Activated CD8-positive, alpha-beta T cell treated with anti-CD3 and anti-CD28 coated beads, Interleukin-2, amount 10 ng/mL, durations not matched to agents 7 days and 5 days (primary cell): ENCODE measurements at regions not wholly inside any gene's neighbourhood (a gene's known extent, or its start where the extent isn't known, plus 50 kb on each side); places are given as distances from the start of the nearest gene placed in this dataset.
"Not testable (repeated sequence)": the region's sequence is repeated elsewhere in the genome, so short reads cannot be mapped to it uniquely, and the experiment has no call there.

Experiments used
- ATAC-seq: fragments of 150-1000 bp; cut with Tn5 transposase; one replicate; pipeline ENCODE4 v1.10.0; 2021; ENCODE audit warnings: moderate library complexity
- CTCF ChIA-PET: fragments of 350-600 bp; sonication (Branson Sonifier 250); formaldehyde crosslinking; loops from one replicate; lab custom pipeline; 2021; ENCODE audit warnings: antibody characterized with exemption; lab: Charles Lee
- POLR2A ChIA-PET: fragments of 350-600 bp; sonication (Branson Sonifier 250); formaldehyde crosslinking; loops from one replicate; lab custom pipeline; 2021; ENCODE audit warnings: antibody characterized with exemption; lab: Charles Lee
- DNase-seq: peaks from one replicate; pipeline ENCODE4 v3.0.0-alpha.2; 2020
- H3K27ac Mint-ChIP-seq: one replicate; pipeline ENCODE4 v1.8.0; 2021; ENCODE audit warnings: mild to moderate bottlenecking, mixed read lengths
- H3K27me3 Mint-ChIP-seq: one replicate; pipeline ENCODE4 v1.8.0; 2021; ENCODE audit warnings: low read depth, mixed read lengths
- H3K36me3 Mint-ChIP-seq: one replicate; pipeline ENCODE4 v1.8.0; 2021; ENCODE audit warnings: low read depth, mixed read lengths
- H3K4me1 Mint-ChIP-seq: one replicate; pipeline ENCODE4 v1.8.0; 2021; ENCODE audit warnings: low read depth, mixed read lengths
- H3K4me3 Mint-ChIP-seq: one replicate; pipeline ENCODE4 v1.8.0; 2021; ENCODE audit warnings: mild to moderate bottlenecking, mixed read lengths
- H3K9me3 Mint-ChIP-seq: one replicate; pipeline ENCODE4 v1.8.0; 2022; ENCODE audit warnings: mixed read lengths; ENCODE audit not compliant: insufficient read depth

- Mint-ChIP-seq H3K4me3 (no peak overlapping the region), H3K27me3 (no peaks in the 10 kb centered on the region), H3K36me3 (no peaks in the 10 kb centered on the region), H3K9me3 (peaks cover 8% of the 10 kb centered on the region), H3K4me1 (no peaks in the 10 kb centered on the region), H3K27ac (no peak overlapping the region)
- POLR2A ChIA-PET: no interaction called here
- CTCF ChIA-PET: no interaction called here
- DNase-seq (no peak), ATAC-seq (no peak)
Observed at GRCh38 chr2:21837168-21837960, 713.6 kb downstream of the TDRD15 start.

GRCh38 chr2:21841341-21841740 lies 717.6 kb downstream of the TDRD15 start:
- Mint-ChIP-seq H3K27ac (no peak overlapping the region), H3K4me3 (no peak overlapping the region), H3K9me3 (peaks cover 8% of the 10 kb centered on the region), H3K4me1 (no peaks in the 10 kb centered on the region), H3K36me3 (no peaks in the 10 kb centered on the region), H3K27me3 (no peaks in the 10 kb centered on the region)
- POLR2A ChIA-PET: no interaction called here
- DNase-seq: no peak
- CTCF ChIA-PET: no interaction called here
- no peak for ATAC-seq

GRCh38 chr2:21850367-21850766 lies 726.6 kb downstream of the TDRD15 start:
- POLR2A ChIA-PET: interaction anchor here (0.8 kb wide), 1 partner anchor 72 kb away, joined by 3 read pairs; no protein-coding TSS in a partner anchor
- DNase-seq, H3K9me3 Mint-ChIP-seq, H3K27me3 Mint-ChIP-seq, H3K4me1 Mint-ChIP-seq, CTCF ChIA-PET, H3K4me3 Mint-ChIP-seq, H3K36me3 Mint-ChIP-seq, ATAC-seq, H3K27ac Mint-ChIP-seq: not testable (repeated sequence)

- DNase-seq: no peak
- H3K9me3 Mint-ChIP-seq: peaks cover 13% of the 10 kb centered on the region
- H3K4me3 Mint-ChIP-seq: no peak overlapping the region
- ChIA-PET POLR2A (no interaction called here), CTCF (no interaction called here)
- no peaks in the 10 kb centered on the region for H3K36me3 Mint-ChIP-seq
- no peaks in the 10 kb centered on the region for H3K27me3 Mint-ChIP-seq
- H3K27ac Mint-ChIP-seq: no peak overlapping the region
- H3K4me1 Mint-ChIP-seq: no peaks in the 10 kb centered on the region
- ATAC-seq: no peak
Observed at GRCh38 chr2:21854938-21855337, 731.2 kb downstream of the TDRD15 start.

GRCh38 chr2:21856708-21857107 lies 732.9 kb downstream of the TDRD15 start:
- no peak for DNase-seq
- Mint-ChIP-seq H3K4me3 (no peak overlapping the region), H3K36me3 (no peaks in the 10 kb centered on the region), H3K4me1 (no peaks in the 10 kb centered on the region), H3K27me3 (no peaks in the 10 kb centered on the region), H3K9me3 (peaks cover 15% of the 10 kb centered on the region), H3K27ac (no peak overlapping the region)
- ChIA-PET CTCF (no interaction called here), POLR2A (no interaction called here)
- ATAC-seq: no peak

- H3K27ac Mint-ChIP-seq: no peak overlapping the region
- DNase-seq (no peak), ATAC-seq (no peak)
- CTCF ChIA-PET: no interaction called here
- no peaks in the 10 kb centered on the region for H3K27me3 Mint-ChIP-seq
- H3K9me3 Mint-ChIP-seq: peaks cover 21% of the 10 kb centered on the region
- no peak overlapping the region for H3K4me3 Mint-ChIP-seq
- H3K4me1 Mint-ChIP-seq: no peaks in the 10 kb centered on the region
- POLR2A ChIA-PET: no interaction called here
- no peaks in the 10 kb centered on the region for H3K36me3 Mint-ChIP-seq
Observed at GRCh38 chr2:21860907-21861306, 737.1 kb downstream of the TDRD15 start.

- H3K36me3 Mint-ChIP-seq: no peaks in the 10 kb centered on the region
- H3K27me3 Mint-ChIP-seq: no peaks in the 10 kb centered on the region
- ATAC-seq (no peak), DNase-seq (no peak)
- H3K4me1 Mint-ChIP-seq: no peaks in the 10 kb centered on the region
- no peak overlapping the region for H3K27ac Mint-ChIP-seq
- POLR2A ChIA-PET: no interaction called here
- H3K4me3 Mint-ChIP-seq: no peak overlapping the region
- CTCF ChIA-PET: no interaction called here
- peaks cover 6% of the 10 kb centered on the region for H3K9me3 Mint-ChIP-seq
Observed at GRCh38 chr2:21866316-21866715, 742.5 kb downstream of the TDRD15 start.

GRCh38 chr2:21887881-21888280 lies 764.1 kb downstream of the TDRD15 start:
- peaks cover 7% of the 10 kb centered on the region for H3K9me3 Mint-ChIP-seq

GRCh38 chr2:21890041-21890440 lies 766.3 kb downstream of the TDRD15 start:
- ATAC-seq: no peak
- no peak for DNase-seq
- no peaks in the 10 kb centered on the region for H3K27me3 Mint-ChIP-seq
- POLR2A ChIA-PET: no interaction called here
- H3K9me3 Mint-ChIP-seq: peaks cover 13% of the 10 kb centered on the region
- no peaks in the 10 kb centered on the region for H3K36me3 Mint-ChIP-seq
- no peak overlapping the region for H3K27ac Mint-ChIP-seq
- CTCF ChIA-PET: no interaction called here
- H3K4me1 Mint-ChIP-seq: no peaks in the 10 kb centered on the region
- no peak overlapping the region for H3K4me3 Mint-ChIP-seq

More at GRCh38 chr2:21887881-21888280, 764.1 kb downstream of the TDRD15 start:
- no peak overlapping the region for H3K27ac Mint-ChIP-seq
- ChIA-PET CTCF (no interaction called here), POLR2A (no interaction called here)
- no peaks in the 10 kb centered on the region for H3K36me3 Mint-ChIP-seq
- DNase-seq (no peak), ATAC-seq (no peak)
- no peaks in the 10 kb centered on the region for H3K27me3 Mint-ChIP-seq
- H3K4me1 Mint-ChIP-seq: no peaks in the 10 kb centered on the region
- no peak overlapping the region for H3K4me3 Mint-ChIP-seq

GRCh38 chr2:21890716-21891115 lies 766.9 kb downstream of the TDRD15 start:
- no peaks in the 10 kb centered on the region for H3K36me3 Mint-ChIP-seq
- no peak overlapping the region for H3K27ac Mint-ChIP-seq
- ChIA-PET POLR2A (no interaction called here), CTCF (no interaction called here)
- no peaks in the 10 kb centered on the region for H3K4me1 Mint-ChIP-seq
- ATAC-seq: no peak
- peaks cover 13% of the 10 kb centered on the region for H3K9me3 Mint-ChIP-seq
- H3K4me3 Mint-ChIP-seq: no peak overlapping the region
- no peak for DNase-seq
- H3K27me3 Mint-ChIP-seq: no peaks in the 10 kb centered on the region

GRCh38 chr2:21891191-21891590 lies 767.4 kb downstream of the TDRD15 start:
- CTCF ChIA-PET: no interaction called here
- Mint-ChIP-seq H3K36me3 (no peaks in the 10 kb centered on the region), H3K27me3 (no peaks in the 10 kb centered on the region), H3K27ac (no peak overlapping the region), H3K4me3 (no peak overlapping the region), H3K4me1 (no peaks in the 10 kb centered on the region), H3K9me3 (peaks cover 13% of the 10 kb centered on the region)
- DNase-seq (no peak), ATAC-seq (no peak)
- POLR2A ChIA-PET: no interaction called here

GRCh38 chr2:21892140-21892539 lies 768.4 kb downstream of the TDRD15 start:
- ChIA-PET CTCF (no interaction called here), POLR2A (no interaction called here)
- H3K27me3 Mint-ChIP-seq: no peaks in the 10 kb centered on the region
- H3K4me3 Mint-ChIP-seq: no peak overlapping the region
- ATAC-seq (no peak), DNase-seq (no peak)
- peaks cover 13% of the 10 kb centered on the region for H3K9me3 Mint-ChIP-seq
- H3K36me3 Mint-ChIP-seq: no peaks in the 10 kb centered on the region
- no peak overlapping the region for H3K27ac Mint-ChIP-seq
- no peaks in the 10 kb centered on the region for H3K4me1 Mint-ChIP-seq

- no peaks in the 10 kb centered on the region for H3K4me1 Mint-ChIP-seq
- no peak for DNase-seq
- no peaks in the 10 kb centered on the region for H3K27me3 Mint-ChIP-seq
- no peak overlapping the region for H3K4me3 Mint-ChIP-seq
- no peaks in the 10 kb centered on the region for H3K36me3 Mint-ChIP-seq
- peaks cover 13% of the 10 kb centered on the region for H3K9me3 Mint-ChIP-seq
- no peak overlapping the region for H3K27ac Mint-ChIP-seq
- ChIA-PET CTCF (no interaction called here), POLR2A (no interaction called here)
- no peak for ATAC-seq
Observed at GRCh38 chr2:21895200-21895599, 771.4 kb downstream of the TDRD15 start.
